Activated CD4-positive, CD25-positive, alpha-beta regulatory T cell (primary cell): ENCODE measurements at regions not wholly inside any gene's neighbourhood (a gene's known extent, or its start where the extent isn't known, plus 50 kb on each side); places are given as distances from the start of the nearest gene placed in this dataset.

Experiments
- DNase-seq, 4 experiments: peaks; one replicate each; lab custom pipeline; 2025; lab: John Stamatoyannopoulos, UW

GRCh38 chr16:85187886-85188285 is 75.6 kb upstream of the CIBAR2 start:
- DNase-seq: no peak

DNA sequence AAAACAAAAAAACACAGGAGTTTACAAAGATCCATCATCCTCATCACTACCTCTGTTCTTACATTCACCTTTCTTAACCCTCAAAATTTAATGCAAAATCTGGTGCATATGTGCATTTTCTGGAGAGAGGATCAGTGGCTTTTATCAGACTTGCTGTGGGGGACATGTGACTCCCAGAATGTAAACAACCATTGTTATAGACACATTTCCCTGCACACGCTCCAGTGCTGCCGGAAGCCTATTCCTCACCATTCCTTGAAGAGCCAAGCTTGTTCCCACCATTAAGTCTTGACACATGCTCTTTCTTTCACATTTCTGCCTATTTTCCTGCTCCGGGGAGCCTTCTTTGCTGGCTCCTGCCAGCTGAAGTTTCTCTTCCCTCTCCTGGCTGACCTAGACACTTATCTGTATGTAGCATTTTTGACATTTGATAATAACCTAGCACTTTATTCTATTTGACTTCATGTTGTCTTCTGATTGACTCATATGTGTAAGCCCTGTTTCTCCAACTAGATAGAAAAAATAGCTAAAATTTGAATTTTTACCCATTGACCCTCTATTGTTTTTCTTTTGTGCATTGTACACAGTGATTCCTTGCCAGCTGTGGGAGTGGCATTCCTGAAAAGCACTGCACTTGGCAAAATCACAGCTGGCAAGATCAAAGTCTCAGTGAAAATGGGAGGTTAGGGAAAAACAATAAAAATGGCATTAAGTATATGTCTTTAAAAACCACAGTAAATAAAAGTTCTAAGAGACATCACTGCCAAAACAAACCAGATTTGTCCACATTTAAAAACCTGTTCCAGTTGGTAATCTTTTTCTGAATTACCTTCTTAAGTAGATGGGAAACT is 76.8 kb upstream of the CIBAR2 start:
- no peak for DNase-seq

DNA sequence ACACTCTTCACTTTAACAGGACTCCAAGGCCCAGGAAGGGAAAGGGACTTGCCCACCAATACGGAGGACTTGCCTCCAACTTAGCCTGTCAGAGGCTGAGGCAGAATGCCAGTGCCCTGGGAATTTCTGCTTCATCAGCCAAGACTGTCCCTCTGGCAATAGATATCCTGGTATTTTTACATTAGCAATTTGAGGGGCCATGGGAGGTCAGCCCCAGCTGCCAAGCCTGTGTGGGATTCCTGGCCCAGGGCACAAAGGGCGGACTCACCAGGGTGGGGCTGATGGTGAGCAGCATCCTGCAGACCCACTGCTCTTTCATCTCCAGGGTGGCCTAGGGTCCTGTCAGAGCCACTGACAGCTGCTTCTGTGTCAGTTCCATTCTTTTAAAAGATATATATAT is 78.3 kb upstream of the CIBAR2 start:
- no peak for DNase-seq

- DNase-seq: no peak
Measured at GRCh38 chr16:85191341-85191965, 79.2 kb upstream of the CIBAR2 start.

GRCh38 chr16:85192238-85193114 is 80.2 kb upstream of the CIBAR2 start:
- no peak for DNase-seq

DNA sequence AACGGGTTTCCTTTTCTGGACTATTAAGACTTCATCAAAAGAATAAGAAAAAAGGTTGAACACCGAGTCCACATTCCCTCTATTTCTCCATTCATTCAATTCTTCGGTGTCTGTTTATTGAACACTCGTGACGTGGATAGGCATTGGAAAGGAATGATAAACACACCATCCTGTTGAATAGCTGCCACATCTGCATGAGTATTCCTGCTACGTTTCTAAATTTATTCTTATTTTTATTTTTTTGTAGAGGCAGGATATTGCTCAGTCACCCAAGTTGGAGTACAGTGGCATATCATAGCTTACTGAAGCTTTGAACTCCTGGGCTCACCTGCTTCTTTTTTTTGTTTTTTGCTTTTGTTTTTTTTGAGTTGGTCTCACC is 80.8 kb upstream of the CIBAR2 start:
- no peak for DNase-seq

GRCh38 chr16:85193876-85194275 is 81.6 kb upstream of the CIBAR2 start:
- no peak for DNase-seq

GRCh38 chr16:85194307-85195270 is 82.3 kb upstream of the CIBAR2 start:
- DNase-seq: no peak

DNA sequence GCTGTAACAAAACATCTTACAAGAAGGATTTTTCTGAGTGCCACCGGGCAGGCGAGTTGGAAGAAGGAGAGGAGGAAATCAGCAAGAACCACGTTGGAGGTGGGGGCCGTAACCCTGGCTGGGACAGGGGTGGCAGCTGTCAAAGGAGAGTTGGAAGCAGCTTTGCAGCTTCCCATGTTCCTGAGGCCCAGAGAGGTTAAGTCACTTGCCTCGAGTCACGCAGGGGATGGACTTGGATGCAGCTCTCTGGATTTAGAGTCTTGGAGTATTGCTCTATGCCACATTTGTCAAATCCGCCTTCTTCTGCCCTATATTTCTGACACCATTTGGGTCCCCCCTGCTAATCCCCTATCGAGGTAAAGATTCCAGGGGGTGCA is 83.0 kb upstream of the CIBAR2 start:
- DNase-seq: no peak

DNA sequence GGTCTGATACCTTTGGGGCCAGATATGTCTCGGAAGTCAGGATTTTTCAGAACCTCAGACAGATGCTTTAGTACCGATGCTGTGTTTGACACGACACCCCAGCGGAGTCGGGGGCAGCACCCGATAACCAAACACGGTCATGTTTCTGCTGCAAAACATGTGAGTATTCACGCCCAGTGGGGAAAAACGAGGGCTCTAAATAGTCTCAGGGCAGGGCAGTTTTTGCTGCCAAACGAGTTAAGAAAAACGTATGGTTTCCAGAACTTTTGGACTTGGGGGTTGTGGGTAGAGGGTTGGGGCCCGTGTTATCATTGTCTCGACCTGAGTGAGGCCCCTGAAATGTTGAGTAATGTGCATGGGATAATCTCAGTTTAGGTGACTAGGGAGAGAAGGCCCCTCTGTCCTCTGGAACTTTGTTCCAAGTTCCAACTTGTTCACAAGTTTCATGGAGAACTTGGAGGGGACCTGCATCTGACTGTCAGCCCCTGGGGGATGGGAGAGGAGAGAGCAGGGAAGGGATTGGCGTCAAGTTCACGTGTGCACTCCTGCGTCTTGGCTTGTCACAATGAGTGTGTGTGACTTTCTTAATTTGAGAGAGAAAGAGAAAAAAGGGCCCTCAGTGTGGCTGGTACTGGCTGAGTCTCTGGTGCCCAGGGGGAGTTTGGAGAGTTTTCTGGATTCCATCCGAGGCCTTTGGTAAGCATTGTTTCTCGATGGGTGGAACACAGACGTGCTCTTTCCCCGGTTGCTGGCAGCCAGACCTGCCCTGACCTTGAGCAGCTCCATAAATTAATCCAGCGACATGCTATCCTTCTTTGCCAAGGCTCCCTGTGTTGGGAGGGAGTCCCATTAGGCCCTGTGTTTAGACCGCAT is 83.9 kb upstream of the CIBAR2 start:
- DNase-seq: no peak

- no peak for DNase-seq
Measured at GRCh38 chr16:85196976-85197375, 84.7 kb upstream of the CIBAR2 start.

DNA sequence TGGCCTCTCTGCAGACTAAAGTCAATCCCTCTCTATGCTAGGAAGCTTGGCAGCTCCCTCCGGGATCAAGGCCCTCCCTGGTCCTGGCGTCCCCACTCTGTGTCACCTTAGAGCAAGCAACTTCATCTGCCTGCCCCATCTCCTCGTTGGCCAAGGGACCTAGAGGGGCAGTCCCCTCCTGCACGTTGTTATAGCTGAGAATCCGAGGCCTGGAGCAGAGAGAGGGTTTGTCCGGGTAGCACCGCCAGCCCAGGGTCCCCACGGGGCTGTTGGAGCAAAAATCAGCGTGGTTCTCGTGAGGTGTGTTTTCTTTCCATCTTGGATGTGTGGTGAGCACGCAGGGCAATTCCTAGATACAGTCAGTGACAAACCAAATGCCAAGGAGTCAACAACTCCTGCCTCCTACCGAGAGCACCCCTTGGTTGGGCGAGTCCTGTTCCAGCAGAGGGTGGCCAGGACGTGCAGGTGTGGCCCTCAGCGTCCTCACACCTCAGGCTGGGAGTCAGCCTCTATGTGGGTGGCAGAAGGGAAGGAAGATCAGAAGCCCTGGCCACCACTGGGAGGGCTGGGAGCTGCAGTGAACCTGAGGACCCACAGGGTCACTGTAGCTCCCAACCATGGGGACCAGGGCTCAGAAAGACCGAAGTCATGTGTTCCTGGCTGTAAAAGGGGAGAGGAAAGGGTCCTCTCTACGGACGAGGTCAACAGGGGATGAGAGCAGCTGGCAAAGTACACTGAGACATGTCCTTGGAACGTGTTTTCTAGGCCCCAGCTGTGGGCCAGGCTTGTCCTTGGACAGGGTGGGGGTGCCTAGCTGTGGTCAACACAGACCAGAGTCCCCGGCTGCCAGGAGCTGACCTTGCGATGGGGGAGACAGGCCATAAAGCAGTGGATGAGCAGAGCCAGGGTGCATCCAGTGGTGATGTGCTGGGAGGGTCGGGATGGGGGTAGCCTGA is 85.6 kb upstream of the CIBAR2 start:
- DNase-seq: no peak

DNA sequence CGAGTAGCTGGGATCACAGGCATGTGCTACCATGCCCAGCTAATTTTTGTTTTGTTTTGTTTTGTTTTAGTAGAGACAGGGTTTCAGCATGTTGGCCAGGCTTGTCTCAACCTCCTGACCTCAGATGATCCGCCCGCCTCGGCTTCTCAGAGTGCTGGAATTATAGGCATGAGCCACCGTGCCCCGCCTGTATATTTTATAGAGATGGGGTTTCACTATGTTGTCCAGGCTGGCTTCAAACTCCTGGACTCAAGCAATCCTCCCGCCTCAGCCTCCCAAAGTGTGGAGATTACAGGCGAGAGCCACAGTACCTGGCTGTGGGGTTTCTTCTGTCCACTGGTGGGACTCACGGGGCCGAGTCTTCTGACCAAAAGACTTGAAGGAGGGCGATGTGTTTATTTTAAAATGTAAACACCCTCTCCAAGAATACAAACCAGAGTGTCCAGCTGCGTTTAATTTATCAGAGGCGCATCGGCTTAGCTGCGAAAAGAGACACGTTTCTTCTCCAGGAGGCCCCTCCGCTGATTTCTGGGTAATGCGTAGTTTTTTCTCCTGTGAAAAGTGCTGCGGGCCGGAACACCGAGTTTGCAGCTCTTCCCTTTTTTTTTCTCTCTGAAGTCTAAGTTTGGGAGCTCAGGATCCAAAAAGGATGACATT is 86.9 kb upstream of the CIBAR2 start:
- DNase-seq: no peak

DNA sequence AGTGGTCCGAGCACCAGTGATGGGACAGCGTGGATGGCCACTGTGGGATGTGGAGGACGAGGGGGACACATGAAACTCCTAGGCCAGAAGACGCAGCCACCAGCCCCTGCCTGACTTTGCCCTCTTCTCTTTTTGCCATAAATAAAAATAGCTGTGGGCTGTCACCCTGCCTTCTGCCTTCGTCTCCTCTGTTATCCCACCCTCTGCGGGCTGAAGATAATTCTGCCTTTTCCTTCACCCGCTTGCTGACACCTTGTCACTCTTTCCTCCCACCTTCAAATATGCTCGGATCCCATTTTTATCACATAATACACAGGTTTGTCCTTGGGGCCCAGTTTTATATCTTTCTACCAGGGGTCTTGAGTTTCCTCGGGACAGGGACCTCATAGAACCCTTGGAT is 87.6 kb upstream of the CIBAR2 start:
- no peak for DNase-seq

- DNase-seq: no peak
Measured at GRCh38 chr16:85200471-85201278, 88.4 kb upstream of the CIBAR2 start.

GRCh38 chr16:85201574-85201973 is 89.3 kb upstream of the CIBAR2 start:
- DNase-seq: no peak

DNA sequence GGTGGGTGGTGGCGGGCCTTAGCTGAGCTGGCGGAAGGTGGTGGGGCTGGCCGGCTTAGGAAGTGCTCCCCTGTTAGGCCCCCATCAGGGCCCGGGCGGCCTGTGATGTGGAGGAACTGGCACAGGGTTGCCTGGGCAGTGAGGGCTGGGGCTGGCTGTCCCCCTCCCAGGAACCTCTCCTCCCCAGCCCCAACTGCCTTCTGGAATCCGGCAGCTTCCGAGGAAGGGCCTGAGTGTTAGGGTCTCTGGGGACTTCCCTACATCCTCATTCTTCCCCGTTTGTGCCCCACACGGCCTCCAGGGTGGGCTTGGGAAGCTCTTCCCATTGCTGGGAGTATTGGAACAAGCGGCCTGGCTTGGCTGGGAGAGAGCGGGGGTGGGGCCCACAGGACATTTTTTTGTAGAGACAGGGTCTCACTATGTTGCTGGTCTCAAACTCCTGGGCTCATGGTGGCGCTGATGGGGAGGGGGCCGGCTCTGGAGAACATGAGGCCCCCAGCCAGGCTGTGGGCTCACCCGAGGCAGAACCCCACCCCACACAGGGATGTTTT is 89.9 kb upstream of the CIBAR2 start:
- no peak for DNase-seq
